Immature natural killer cell (primary cell): ENCODE measurements at regions not wholly inside any gene's neighbourhood (a gene's known extent, or its start where the extent isn't known, plus 50 kb on each side); places are given as distances from the start of the nearest gene placed in this dataset.
A peak's percentile ranks its signal among the peaks of the same experiment; 100 is the strongest.

Source experiments
- DNase-seq, 3 donors: peaks; one replicate each; pipeline ENCODE4 v3.0.0; 2022; ENCODE audit warnings: mixed read lengths in 1 of 3
- H3K27ac Mint-ChIP-seq, 6 donors: one replicate each; pipeline ENCODE4 v1.8.0; 2020; ENCODE audit warnings: mixed read lengths in 6 of 6, mild to moderate bottlenecking in 5 of 6, inconsistent platforms in 4 of 6, moderate library complexity in 3 of 6
- H3K27me3 Mint-ChIP-seq, 3 donors: one replicate each; pipeline ENCODE4 v1.8.0; 2020 to 2021; ENCODE audit warnings: low read depth in 3 of 3, mild to moderate bottlenecking in 3 of 3, mixed read lengths in 3 of 3, moderate library complexity in 3 of 3, inconsistent platforms in 1 of 3
- H3K36me3 Mint-ChIP-seq, 3 donors: one replicate each; pipeline ENCODE4 v1.8.0; 2020; ENCODE audit warnings: mixed read lengths in 3 of 3, inconsistent platforms in 2 of 3, mild to moderate bottlenecking in 2 of 3
- H3K4me1 Mint-ChIP-seq, 2 donors: one replicate each; pipeline ENCODE4 v1.8.0; 2020; ENCODE audit warnings: inconsistent platforms in 2 of 2, mild to moderate bottlenecking in 2 of 2, mixed read lengths in 2 of 2, moderate library complexity in 1 of 2
- H3K4me3 Mint-ChIP-seq, 5 donors: one replicate each; pipeline ENCODE4 v1.8.0; 2020; ENCODE audit warnings: mild to moderate bottlenecking in 5 of 5, mixed read lengths in 5 of 5, inconsistent platforms in 3 of 5, moderate library complexity in 3 of 5
- H3K9me3 Mint-ChIP-seq, 6 donors: one replicate each; pipeline ENCODE4 v1.8.0; 2020; ENCODE audit warnings: mild to moderate bottlenecking in 6 of 6, mixed read lengths in 6 of 6, inconsistent platforms in 4 of 6, moderate library complexity in 3 of 6

DNA sequence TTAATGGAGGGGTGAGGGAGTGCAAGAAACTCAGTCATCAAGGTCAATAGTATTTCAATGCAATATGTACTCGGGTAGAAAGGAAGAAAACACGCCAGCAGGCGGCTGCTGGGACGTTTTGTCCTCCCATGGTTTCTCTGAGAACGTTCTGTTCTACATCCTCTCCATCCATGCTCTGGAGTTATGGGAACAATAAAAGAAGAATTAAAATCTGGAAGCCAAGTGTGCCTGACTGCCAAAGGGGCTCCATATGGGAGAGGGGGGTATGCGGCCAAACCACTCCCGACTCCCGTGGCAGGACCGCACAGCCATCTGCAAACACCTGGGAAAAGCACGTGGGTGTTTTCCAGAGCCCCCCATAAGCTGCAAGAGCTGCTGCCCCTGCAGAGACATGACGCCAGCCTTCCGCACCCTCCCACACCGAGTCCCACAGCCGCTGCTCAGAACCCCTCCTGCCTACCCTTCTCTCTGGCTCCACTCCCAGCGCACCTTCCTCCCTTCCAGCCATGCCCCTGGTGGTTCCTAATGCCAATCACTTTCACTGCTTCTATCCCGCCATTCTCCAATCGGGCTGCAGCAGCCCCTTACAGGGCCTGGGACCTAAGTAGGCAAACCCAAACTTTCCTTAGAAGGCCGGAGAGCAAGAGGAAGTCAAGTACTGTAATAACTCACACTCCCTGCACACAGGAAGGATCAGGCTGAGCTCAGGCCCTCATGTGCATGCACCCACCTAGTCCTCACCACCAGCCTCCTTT lies 241.6 kb downstream of the SYK start:
- H3K27ac Mint-ChIP-seq, result no peak overlapping the region
- no peaks in the 10 kb centered on the region for H3K9me3 Mint-ChIP-seq
- H3K4me1 Mint-ChIP-seq, result peaks cover 27 to 37% of the 10 kb centered on the region in 2 donors
- H3K4me3 Mint-ChIP-seq, result no peak overlapping the region
- peaks cover under 1 to 6% (median 2%) of the 10 kb centered on the region in 3 donors for H3K27me3 Mint-ChIP-seq
- H3K36me3 Mint-ChIP-seq, result no peaks in the 10 kb centered on the region
- no peak for DNase-seq

DNA sequence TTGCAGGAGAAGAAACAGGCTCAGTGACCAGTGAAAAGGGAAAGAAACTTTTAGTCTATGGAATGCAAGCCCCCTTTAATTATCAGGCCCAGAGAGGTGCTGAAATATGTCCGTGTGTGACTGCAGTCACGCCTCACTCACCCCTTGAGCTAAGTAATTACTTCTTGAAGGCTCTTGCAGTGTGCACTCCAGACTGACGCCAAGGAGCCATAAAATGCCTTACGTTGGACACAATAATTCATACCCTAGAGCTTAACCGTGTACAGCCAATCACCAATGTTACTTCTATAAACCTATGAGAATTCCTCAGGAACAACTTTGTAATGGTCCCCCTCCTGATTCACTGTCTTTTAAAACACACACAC lies 242.2 kb downstream of the SYK start:
- Mint-ChIP-seq H3K27me3 (peaks cover 3 to 6% (median 5%) of the 10 kb centered on the region in 3 donors), H3K27ac (no peak overlapping the region), H3K4me3 (no peak overlapping the region), H3K4me1 (peaks cover 23 to 32% of the 10 kb centered on the region in 2 donors), H3K9me3 (no peaks in the 10 kb centered on the region), H3K36me3 (no peaks in the 10 kb centered on the region)
- DNase-seq, result no peak

DNA sequence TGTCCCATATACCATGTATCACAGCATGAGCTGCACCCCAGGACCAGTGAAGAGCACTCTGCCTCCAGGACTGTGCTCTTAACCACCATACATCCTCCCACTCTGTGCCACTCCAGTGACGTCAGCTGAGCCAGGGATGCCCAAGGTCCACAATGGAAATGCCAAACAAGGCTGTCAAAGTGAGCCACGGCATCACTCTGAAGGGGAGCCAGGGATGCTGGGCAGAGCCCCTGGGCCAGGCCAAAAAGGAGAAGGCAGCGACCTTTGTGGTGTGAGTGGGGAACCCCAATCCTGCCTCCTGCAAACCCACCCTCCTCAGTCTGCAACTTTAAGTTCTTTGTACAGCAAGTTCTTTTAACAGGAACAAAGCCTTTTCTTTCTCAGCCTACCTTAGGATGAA lies 242.7 kb downstream of the SYK start:
- peaks cover 19 to 27% of the 10 kb centered on the region in 2 donors for H3K4me1 Mint-ChIP-seq
- no peak for DNase-seq
- H3K36me3 Mint-ChIP-seq, result no peaks in the 10 kb centered on the region
- peaks cover 3 to 5% (median 4%) of the 10 kb centered on the region in 3 donors for H3K27me3 Mint-ChIP-seq
- no peak overlapping the region for H3K27ac Mint-ChIP-seq
- no peak overlapping the region for H3K4me3 Mint-ChIP-seq
- no peaks in the 10 kb centered on the region for H3K9me3 Mint-ChIP-seq

DNA sequence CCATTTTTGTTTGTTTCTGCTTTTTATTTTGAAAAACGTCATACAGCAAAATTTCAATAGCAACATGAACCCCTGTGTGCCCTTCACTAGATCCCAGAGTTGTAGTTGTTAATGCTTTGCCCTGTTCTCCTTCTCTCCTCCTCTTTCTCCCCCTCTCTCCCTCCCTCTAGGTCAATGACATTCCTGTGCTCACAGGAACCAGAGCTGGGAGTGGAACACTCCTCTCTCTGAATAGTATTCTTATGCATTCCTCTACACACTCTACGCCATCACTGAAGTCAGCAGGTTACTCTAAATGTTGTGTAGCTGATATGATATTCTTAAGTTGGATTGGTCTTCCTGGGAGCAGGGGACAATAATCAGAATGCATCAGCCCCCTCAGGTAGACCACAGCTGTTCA lies 243.4 kb downstream of the SYK start:
- H3K27me3 Mint-ChIP-seq, result peaks cover 3 to 7% (median 7%) of the 10 kb centered on the region in 3 donors
- H3K4me1 Mint-ChIP-seq, result peaks cover 13 to 20% of the 10 kb centered on the region in 2 donors
- no peak for DNase-seq
- H3K27ac Mint-ChIP-seq, result no peak overlapping the region
- no peaks in the 10 kb centered on the region for H3K36me3 Mint-ChIP-seq
- H3K9me3 Mint-ChIP-seq, result no peaks in the 10 kb centered on the region
- no peak overlapping the region for H3K4me3 Mint-ChIP-seq

DNA sequence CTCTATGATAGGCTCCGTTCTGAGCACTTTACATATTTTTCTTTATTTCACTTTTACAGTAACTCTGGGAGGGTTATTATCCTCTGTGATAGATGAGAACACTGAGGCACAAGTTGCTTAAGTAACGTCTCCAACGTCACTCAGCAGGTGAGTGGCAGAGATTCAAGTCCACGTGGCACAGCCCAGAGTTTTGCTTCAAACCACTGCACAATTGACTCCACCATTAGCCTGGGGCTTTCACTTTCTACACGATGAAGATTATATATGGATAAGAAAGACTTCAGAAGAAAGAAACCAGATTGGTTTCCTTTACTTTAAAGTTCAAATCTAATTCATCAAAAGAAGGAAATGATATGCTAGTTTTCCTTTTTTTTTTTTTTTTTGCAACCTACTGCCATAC lies 245.9 kb downstream of the SYK start:
- Mint-ChIP-seq H3K27ac (no peak overlapping the region), H3K9me3 (no peaks in the 10 kb centered on the region), H3K27me3 (peaks cover 2 to 10% (median 3%) of the 10 kb centered on the region in 3 donors), H3K4me3 (peak overlapping the region in 3 of 5 donors; percentile 22 to 52 (median 25)), H3K4me1 (peaks cover 3 to 9% of the 10 kb centered on the region in 2 donors), H3K36me3 (no peaks in the 10 kb centered on the region)
- no peak for DNase-seq

DNA sequence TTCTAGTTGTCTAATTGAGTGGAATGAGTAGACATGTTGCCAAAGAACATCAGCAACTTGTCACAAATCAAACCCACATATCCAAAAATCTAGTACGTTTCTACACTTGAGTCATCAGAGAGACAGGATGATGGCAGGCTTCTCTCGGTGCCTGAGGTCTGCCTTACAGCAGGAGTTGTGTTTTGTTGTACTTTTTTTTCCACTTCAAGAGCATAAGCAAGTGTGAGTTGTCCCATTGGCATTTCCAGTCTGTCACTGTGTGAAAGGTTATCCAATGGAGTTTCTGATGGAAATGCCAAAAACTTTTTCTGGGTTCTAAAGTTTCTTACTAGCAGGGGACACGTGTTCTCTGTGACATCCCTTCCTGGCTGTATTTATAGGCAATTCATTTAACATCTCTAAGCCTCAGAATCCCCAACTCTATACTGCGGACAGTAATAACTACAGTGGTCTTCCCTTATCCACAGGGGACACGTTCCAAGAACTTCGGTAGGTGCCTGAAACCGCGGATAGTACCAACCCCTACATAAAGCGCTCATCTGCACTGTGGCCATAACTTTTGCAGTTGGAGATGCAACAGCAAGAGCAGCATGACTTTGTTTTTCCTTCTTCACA lies 246.5 kb downstream of the SYK start:
- no peak for DNase-seq
- peaks cover 2 to 7% (median 3%) of the 10 kb centered on the region in 3 donors for H3K27me3 Mint-ChIP-seq
- peak overlapping the region in 3 of 5 donors; percentile 22 to 52 (median 25) for H3K4me3 Mint-ChIP-seq
- peaks cover 3 to 9% of the 10 kb centered on the region in 2 donors for H3K4me1 Mint-ChIP-seq
- no peaks in the 10 kb centered on the region for H3K9me3 Mint-ChIP-seq
- no peaks in the 10 kb centered on the region for H3K36me3 Mint-ChIP-seq
- H3K27ac Mint-ChIP-seq, result no peak overlapping the region

DNA sequence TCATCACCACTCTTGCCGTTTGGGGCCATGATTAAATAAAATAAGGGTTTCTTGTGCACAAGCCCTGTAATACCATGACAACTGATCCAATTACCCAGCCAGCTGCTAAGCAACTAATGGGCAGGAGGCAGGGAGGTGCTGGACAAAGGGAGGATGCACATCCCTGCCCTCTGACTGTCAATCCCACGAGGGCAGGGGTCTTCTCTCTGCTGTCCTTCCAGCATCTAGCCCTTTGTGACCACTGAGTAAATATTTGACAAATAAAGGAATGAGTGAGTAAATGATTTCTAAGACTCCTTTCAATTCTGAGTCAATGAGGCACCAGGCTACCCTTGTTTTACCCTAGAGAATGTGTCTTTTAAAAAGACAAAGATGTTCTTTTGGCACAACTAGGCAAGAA lies 247.1 kb downstream of the SYK start:
- no peak for DNase-seq
- Mint-ChIP-seq H3K27me3 (peaks cover 2 to 7% (median 3%) of the 10 kb centered on the region in 3 donors), H3K36me3 (no peaks in the 10 kb centered on the region), H3K4me3 (no peak overlapping the region), H3K4me1 (peaks cover 3 to 9% of the 10 kb centered on the region in 2 donors), H3K27ac (no peak overlapping the region), H3K9me3 (no peaks in the 10 kb centered on the region)

DNA sequence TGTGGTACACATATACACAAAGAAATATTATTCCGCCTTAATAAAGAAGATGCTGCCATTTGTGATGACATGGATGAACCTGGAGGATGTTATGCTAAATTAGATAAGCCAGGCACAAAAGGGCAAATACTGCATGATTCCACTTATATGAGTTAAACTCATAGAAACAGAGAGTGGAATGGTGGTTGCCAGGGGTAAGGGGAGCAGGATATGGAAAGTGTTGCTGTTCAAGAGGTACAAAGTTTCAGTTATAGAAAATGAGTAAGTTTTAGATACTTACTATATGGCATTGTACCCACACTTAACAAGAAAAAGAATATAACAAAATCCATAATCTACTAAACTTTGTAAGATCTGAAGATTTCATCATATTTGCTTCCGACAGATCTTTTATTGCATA lies 252.2 kb downstream of the SYK start:
- no peak for DNase-seq
- H3K4me1 Mint-ChIP-seq, result no peaks in the 10 kb centered on the region
- H3K4me3 Mint-ChIP-seq, result no peak overlapping the region
- H3K36me3 Mint-ChIP-seq, result no peaks in the 10 kb centered on the region
- peaks cover 0 to 7% (median 2%) of the 10 kb centered on the region in 3 donors for H3K27me3 Mint-ChIP-seq
- no peaks in the 10 kb centered on the region for H3K9me3 Mint-ChIP-seq
- no peak overlapping the region for H3K27ac Mint-ChIP-seq

DNA sequence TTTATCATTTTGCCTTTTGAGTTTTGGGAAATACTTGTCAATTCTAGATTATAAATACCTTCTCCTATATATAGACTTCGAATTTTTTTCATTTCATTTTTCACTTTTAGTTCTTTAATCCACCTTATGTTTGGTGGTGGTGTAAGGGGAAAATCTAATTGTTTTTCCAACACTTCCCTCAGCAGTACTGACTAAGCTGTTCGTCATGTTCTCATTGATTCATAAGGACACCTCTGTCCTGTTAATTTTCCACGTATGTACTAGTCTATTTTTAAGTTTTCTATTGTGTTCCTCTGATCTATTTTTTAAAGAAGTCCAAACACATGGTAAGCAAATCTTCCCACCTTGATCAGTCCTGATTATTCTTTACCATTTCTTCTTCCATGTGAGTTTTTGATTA lies 254.2 kb downstream of the SYK start:
- no peaks in the 10 kb centered on the region for H3K36me3 Mint-ChIP-seq
- H3K27ac Mint-ChIP-seq, result no peak overlapping the region
- H3K4me1 Mint-ChIP-seq, result no peaks in the 10 kb centered on the region
- H3K9me3 Mint-ChIP-seq, result no peaks in the 10 kb centered on the region
- H3K27me3 Mint-ChIP-seq, result peaks cover 0 to 2% (median 0%) of the 10 kb centered on the region in 3 donors
- no peak overlapping the region for H3K4me3 Mint-ChIP-seq
- DNase-seq, result no peak

DNA sequence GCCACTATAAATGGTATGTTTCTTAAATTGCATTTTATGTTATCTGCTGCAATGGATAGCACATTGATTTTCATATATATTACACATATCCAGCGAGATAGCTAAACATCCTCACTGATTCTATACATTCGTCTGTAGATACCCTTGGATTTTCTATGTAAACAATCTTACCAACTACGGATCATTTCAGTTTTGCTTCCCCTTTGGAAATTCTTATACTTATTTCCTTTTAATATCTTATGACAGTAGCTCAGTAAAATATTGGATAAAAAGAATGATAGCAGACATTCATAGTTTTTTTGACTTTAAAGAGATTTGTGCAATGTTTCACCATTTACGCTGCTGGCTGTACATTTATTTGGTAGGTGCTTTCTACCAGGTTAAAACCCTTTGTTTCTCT lies 254.9 kb downstream of the SYK start:
- no peaks in the 10 kb centered on the region for H3K36me3 Mint-ChIP-seq
- H3K4me1 Mint-ChIP-seq, result no peaks in the 10 kb centered on the region
- peaks cover 0 to 2% (median 0%) of the 10 kb centered on the region in 3 donors for H3K27me3 Mint-ChIP-seq
- no peaks in the 10 kb centered on the region for H3K9me3 Mint-ChIP-seq
- H3K4me3 Mint-ChIP-seq, result no peak overlapping the region
- no peak overlapping the region for H3K27ac Mint-ChIP-seq
- no peak for DNase-seq

DNA sequence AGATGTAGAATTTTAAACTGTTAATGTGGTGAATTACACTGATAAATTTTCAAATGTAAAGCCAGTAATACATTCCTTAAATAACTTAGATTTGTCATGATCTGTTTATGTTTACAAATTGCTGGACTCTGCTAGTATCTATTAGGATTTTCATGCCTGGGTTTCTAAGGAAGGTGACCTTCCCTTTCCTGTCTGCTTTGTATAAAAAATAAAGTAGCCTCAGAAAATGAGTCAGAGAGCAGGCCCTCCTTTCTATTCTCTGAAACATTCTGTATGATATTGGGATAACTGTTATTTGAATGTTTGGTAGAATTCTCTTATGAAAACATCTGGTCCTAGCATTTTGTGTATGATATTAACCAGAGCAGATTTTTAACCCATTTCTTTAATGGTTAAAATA lies 255.3 kb downstream of the SYK start:
- no peak overlapping the region for H3K4me3 Mint-ChIP-seq
- no peaks in the 10 kb centered on the region for H3K4me1 Mint-ChIP-seq
- no peaks in the 10 kb centered on the region for H3K9me3 Mint-ChIP-seq
- DNase-seq, result no peak
- H3K27ac Mint-ChIP-seq, result no peak overlapping the region
- H3K27me3 Mint-ChIP-seq, result peaks cover 0 to 2% (median 0%) of the 10 kb centered on the region in 3 donors
- no peaks in the 10 kb centered on the region for H3K36me3 Mint-ChIP-seq

DNA sequence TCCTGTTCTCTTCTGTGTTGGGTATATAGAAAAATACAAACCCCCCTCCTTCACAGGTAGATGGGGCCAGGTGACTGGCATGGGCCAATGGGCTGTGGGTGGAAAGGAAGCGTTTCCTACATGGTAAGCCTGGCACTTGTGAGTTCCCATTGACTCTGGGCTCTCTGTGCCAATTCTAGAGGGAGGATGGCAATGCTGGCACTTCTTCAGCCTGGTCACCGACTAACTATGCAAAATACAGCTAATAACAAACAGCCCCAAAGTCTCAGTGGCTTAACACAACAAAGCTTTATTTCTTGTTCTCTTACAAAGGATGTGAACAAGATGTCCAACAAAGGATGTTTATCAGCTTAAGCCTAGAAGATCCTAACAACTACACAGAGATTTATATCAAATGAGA lies 258.1 kb downstream of the SYK start:
- H3K36me3 Mint-ChIP-seq, result no peaks in the 10 kb centered on the region
- no peak for DNase-seq
- no peak overlapping the region for H3K27ac Mint-ChIP-seq
- peaks cover 0 to 3% (median 2%) of the 10 kb centered on the region in 3 donors for H3K27me3 Mint-ChIP-seq
- no peaks in the 10 kb centered on the region for H3K4me1 Mint-ChIP-seq
- no peaks in the 10 kb centered on the region for H3K9me3 Mint-ChIP-seq
- no peak overlapping the region for H3K4me3 Mint-ChIP-seq

DNA sequence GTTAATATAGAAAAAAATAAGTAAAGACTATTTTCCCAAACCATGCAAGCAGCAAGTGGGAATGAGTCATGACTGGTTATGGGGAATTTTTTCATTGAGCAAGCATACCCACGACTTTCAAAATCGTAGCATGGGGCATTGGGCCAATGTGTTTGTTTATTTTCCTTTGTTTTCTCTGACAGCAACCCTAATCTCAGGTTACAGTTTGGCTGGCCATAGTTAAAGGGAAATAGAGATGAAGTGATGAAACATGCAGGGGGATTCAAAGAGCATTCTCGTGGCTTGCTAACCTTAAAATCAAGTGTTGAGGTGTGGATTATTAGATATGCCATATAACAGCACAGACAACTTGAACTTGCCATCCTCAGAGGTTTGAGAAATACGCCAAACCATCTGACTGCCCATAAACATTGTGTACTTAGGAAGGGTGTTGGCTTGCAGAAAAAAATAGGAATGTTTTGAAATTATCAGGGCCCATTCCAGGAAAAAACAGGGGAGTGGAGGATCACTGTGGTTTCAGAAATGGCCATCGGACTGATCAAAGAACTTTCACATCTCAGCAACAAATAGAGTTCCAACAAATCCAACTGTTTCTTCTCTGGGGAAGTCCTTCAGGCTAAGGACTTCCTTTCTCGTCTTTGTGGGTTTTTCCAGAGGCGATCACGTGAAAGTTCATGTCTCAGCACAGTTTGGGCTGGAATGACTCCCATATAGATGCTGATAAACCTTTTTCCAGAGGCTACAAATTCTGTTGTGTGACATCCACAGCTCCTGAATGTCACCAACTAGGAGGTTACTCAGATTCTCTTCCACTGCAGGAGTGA lies 259.1 kb downstream of the SYK start:
- Mint-ChIP-seq H3K4me1 (no peaks in the 10 kb centered on the region), H3K36me3 (no peaks in the 10 kb centered on the region), H3K27me3 (peaks cover 0 to 3% (median 2%) of the 10 kb centered on the region in 3 donors), H3K27ac (no peak overlapping the region), H3K9me3 (no peaks in the 10 kb centered on the region), H3K4me3 (no peak overlapping the region)
- no peak for DNase-seq

DNA sequence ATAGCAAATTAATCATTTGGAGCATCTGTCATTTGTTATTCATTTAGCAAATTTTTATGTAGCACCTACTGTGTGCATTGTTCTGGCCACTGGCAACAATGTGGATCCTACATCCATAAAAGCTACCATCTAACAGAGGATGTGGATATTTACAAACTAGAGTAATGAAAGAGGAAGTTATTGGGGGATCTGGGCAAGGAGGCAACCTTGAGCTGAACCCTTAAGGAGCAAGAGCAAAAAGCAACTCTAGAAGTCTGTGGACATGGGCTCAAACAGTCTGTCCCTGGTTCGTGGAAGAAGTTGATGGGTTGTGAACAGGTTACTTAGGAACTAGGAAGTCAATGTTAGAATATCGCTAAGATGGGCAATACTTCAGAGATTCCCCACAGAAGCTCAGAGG lies 259.9 kb downstream of the SYK start:
- DNase-seq, result no peak
- no peak overlapping the region for H3K27ac Mint-ChIP-seq

More for the DNA sequence above, 259.9 kb downstream of the SYK start:
- no peak overlapping the region for H3K4me3 Mint-ChIP-seq
- H3K4me1 Mint-ChIP-seq, result no peaks in the 10 kb centered on the region
- H3K36me3 Mint-ChIP-seq, result peaks cover 0 to 5% (median 0%) of the 10 kb centered on the region in 3 donors
- H3K27me3 Mint-ChIP-seq, result peaks cover 0 to 3% (median 2%) of the 10 kb centered on the region in 3 donors
- no peaks in the 10 kb centered on the region for H3K9me3 Mint-ChIP-seq
